Activated CD8-positive, alpha-beta memory T cell treated with anti-CD3 and anti-CD28 coated beads, Interleukin-2, amount 10 ng/mL, durations not matched to agents 7 days and 5 days (primary cell): ENCODE measurements at regions not wholly inside any gene's neighbourhood (a gene's known extent, or its start where the extent isn't known, plus 50 kb on each side); places are given as distances from the start of the nearest gene placed in this dataset.
"Not testable (repeated sequence)": the region's sequence is repeated elsewhere in the genome, so short reads cannot be mapped to it uniquely, and the experiment has no call there.

Experiments used
- ATAC-seq: fragments of 150-1000 bp; cut with Tn5 transposase; one replicate; pipeline ENCODE4 v1.10.0; 2021; ENCODE audit warnings: moderate library complexity
- CTCF ChIA-PET: fragments of 350-600 bp; sonication (Branson Sonifier 250); formaldehyde crosslinking; loops from one replicate; lab custom pipeline; 2021; ENCODE audit warnings: antibody characterized with exemption; lab: Charles Lee
- DNase-seq: peaks from one replicate; pipeline ENCODE4 v3.0.0-alpha.2; 2020
- H3K27ac Mint-ChIP-seq: one replicate; pipeline ENCODE4 v1.8.0; 2021; ENCODE audit warnings: mild to moderate bottlenecking, mixed read lengths
- H3K27me3 Mint-ChIP-seq: one replicate; pipeline ENCODE4 v1.8.0; 2021; ENCODE audit warnings: mixed read lengths
- H3K36me3 Mint-ChIP-seq: one replicate; pipeline ENCODE4 v1.8.0; 2021; ENCODE audit warnings: mild to moderate bottlenecking, mixed read lengths
- H3K4me1 Mint-ChIP-seq: one replicate; pipeline ENCODE4 v1.8.0; 2021; ENCODE audit warnings: mixed read lengths
- H3K4me3 Mint-ChIP-seq: one replicate; pipeline ENCODE4 v1.8.0; 2021; ENCODE audit warnings: mild to moderate bottlenecking, moderate library complexity, mixed read lengths
- H3K9me3 Mint-ChIP-seq: one replicate; pipeline ENCODE4 v1.8.0; 2022; ENCODE audit warnings: low read depth, mixed read lengths

- Mint-ChIP-seq H3K27ac (no peak overlapping the region), H3K4me1 (no peaks in the 10 kb centered on the region), H3K4me3 (no peak overlapping the region), H3K27me3 (no peaks in the 10 kb centered on the region), H3K36me3 (no peaks in the 10 kb centered on the region), H3K9me3 (no peaks in the 10 kb centered on the region)
- DNase-seq (no peak), ATAC-seq (no peak)
- CTCF ChIA-PET = no interaction called here
These were observed 687.3 kb upstream of the ACTRT1 start for GRCh38 chrX:128739539-128739938.

GRCh38 chrX:128728943-128729342 is 676.7 kb upstream of the ACTRT1 start:
- Mint-ChIP-seq H3K9me3 (no peaks in the 10 kb centered on the region), H3K27ac (no peak overlapping the region), H3K4me3 (no peak overlapping the region), H3K27me3 (no peaks in the 10 kb centered on the region), H3K4me1 (no peaks in the 10 kb centered on the region), H3K36me3 (no peaks in the 10 kb centered on the region)
- ATAC-seq (no peak), DNase-seq (no peak)
- CTCF ChIA-PET = no interaction called here

- Mint-ChIP-seq H3K27ac (no peak overlapping the region), H3K4me1 (no peaks in the 10 kb centered on the region), H3K9me3 (no peaks in the 10 kb centered on the region), H3K4me3 (no peak overlapping the region), H3K36me3 (no peaks in the 10 kb centered on the region), H3K27me3 (no peaks in the 10 kb centered on the region)
- ATAC-seq = no peak
- no peak for DNase-seq
- CTCF ChIA-PET = no interaction called here
These were observed 665.7 kb upstream of the ACTRT1 start for GRCh38 chrX:128717635-128718578.

GRCh38 chrX:128714425-128714824 is 662.2 kb upstream of the ACTRT1 start:
- no peaks in the 10 kb centered on the region for H3K9me3 Mint-ChIP-seq

GRCh38 chrX:128699716-128700285 is 647.6 kb upstream of the ACTRT1 start:
- Mint-ChIP-seq H3K36me3 (no peaks in the 10 kb centered on the region), H3K27ac (no peak overlapping the region), H3K27me3 (no peaks in the 10 kb centered on the region), H3K4me1 (no peaks in the 10 kb centered on the region), H3K4me3 (no peak overlapping the region), H3K9me3 (no peaks in the 10 kb centered on the region)
- DNase-seq (no peak), ATAC-seq (no peak)
- CTCF ChIA-PET = no interaction called here

More at GRCh38 chrX:128714425-128714824, 662.2 kb upstream of the ACTRT1 start:
- no peaks in the 10 kb centered on the region for H3K27me3 Mint-ChIP-seq
- no peaks in the 10 kb centered on the region for H3K36me3 Mint-ChIP-seq
- no peaks in the 10 kb centered on the region for H3K4me1 Mint-ChIP-seq
- no peak overlapping the region for H3K27ac Mint-ChIP-seq
- CTCF ChIA-PET = no interaction called here
- DNase-seq = no peak
- ATAC-seq = no peak
- no peak overlapping the region for H3K4me3 Mint-ChIP-seq

GRCh38 chrX:128698573-128699181 is 646.5 kb upstream of the ACTRT1 start:
- DNase-seq (no peak), ATAC-seq (no peak)
- Mint-ChIP-seq H3K9me3 (no peaks in the 10 kb centered on the region), H3K27me3 (no peaks in the 10 kb centered on the region), H3K4me1 (no peaks in the 10 kb centered on the region), H3K36me3 (no peaks in the 10 kb centered on the region), H3K27ac (no peak overlapping the region), H3K4me3 (no peak overlapping the region)
- CTCF ChIA-PET = no interaction called here

GRCh38 chrX:128691872-128692271 is 639.7 kb upstream of the ACTRT1 start:
- no peaks in the 10 kb centered on the region for H3K4me1 Mint-ChIP-seq
- ATAC-seq (no peak), DNase-seq (no peak)
- H3K27me3 Mint-ChIP-seq = no peaks in the 10 kb centered on the region
- no peak overlapping the region for H3K4me3 Mint-ChIP-seq
- no peaks in the 10 kb centered on the region for H3K9me3 Mint-ChIP-seq
- CTCF ChIA-PET = no interaction called here
- H3K27ac Mint-ChIP-seq = no peak overlapping the region
- H3K36me3 Mint-ChIP-seq = no peaks in the 10 kb centered on the region

- Mint-ChIP-seq H3K27ac (no peak overlapping the region), H3K27me3 (no peaks in the 10 kb centered on the region), H3K4me3 (no peak overlapping the region), H3K9me3 (no peaks in the 10 kb centered on the region), H3K36me3 (no peaks in the 10 kb centered on the region), H3K4me1 (no peaks in the 10 kb centered on the region)
- CTCF ChIA-PET = no interaction called here
- DNase-seq (no peak), ATAC-seq (no peak)
These were observed 633.2 kb upstream of the ACTRT1 start for GRCh38 chrX:128685387-128685786.

GRCh38 chrX:128676651-128677050 is 624.4 kb upstream of the ACTRT1 start:
- CTCF ChIA-PET = no interaction called here
- H3K36me3 Mint-ChIP-seq = no peaks in the 10 kb centered on the region
- H3K4me1 Mint-ChIP-seq = no peaks in the 10 kb centered on the region
- DNase-seq (no peak), ATAC-seq (no peak)
- no peaks in the 10 kb centered on the region for H3K9me3 Mint-ChIP-seq
- H3K27ac Mint-ChIP-seq = no peak overlapping the region
- no peak overlapping the region for H3K4me3 Mint-ChIP-seq
- H3K27me3 Mint-ChIP-seq = no peaks in the 10 kb centered on the region

- DNase-seq, H3K27ac Mint-ChIP-seq, H3K36me3 Mint-ChIP-seq, H3K4me3 Mint-ChIP-seq, ATAC-seq, H3K4me1 Mint-ChIP-seq, CTCF ChIA-PET, H3K27me3 Mint-ChIP-seq, H3K9me3 Mint-ChIP-seq: not testable (repeated sequence)
These were observed 622.3 kb upstream of the ACTRT1 start for GRCh38 chrX:128674326-128675086.

- no peak overlapping the region for H3K4me3 Mint-ChIP-seq
- H3K4me1 Mint-ChIP-seq = no peaks in the 10 kb centered on the region
- H3K27ac Mint-ChIP-seq = no peak overlapping the region
- DNase-seq (no peak), ATAC-seq (no peak)
- no peaks in the 10 kb centered on the region for H3K36me3 Mint-ChIP-seq
- H3K27me3 Mint-ChIP-seq = no peaks in the 10 kb centered on the region
- no peaks in the 10 kb centered on the region for H3K9me3 Mint-ChIP-seq
- CTCF ChIA-PET = no interaction called here
These were observed 612.0 kb upstream of the ACTRT1 start for GRCh38 chrX:128664211-128664610.

- CTCF ChIA-PET = no interaction called here
- Mint-ChIP-seq H3K36me3 (no peaks in the 10 kb centered on the region), H3K4me3 (no peak overlapping the region), H3K27me3 (no peaks in the 10 kb centered on the region), H3K27ac (no peak overlapping the region), H3K4me1 (no peaks in the 10 kb centered on the region), H3K9me3 (no peaks in the 10 kb centered on the region)
- DNase-seq = no peak
- no peak for ATAC-seq
These were observed 601.4 kb upstream of the ACTRT1 start for GRCh38 chrX:128653524-128654060.

- CTCF ChIA-PET = no interaction called here
- H3K9me3 Mint-ChIP-seq = no peaks in the 10 kb centered on the region
- H3K27me3 Mint-ChIP-seq = no peaks in the 10 kb centered on the region
- no peaks in the 10 kb centered on the region for H3K36me3 Mint-ChIP-seq
- no peak overlapping the region for H3K4me3 Mint-ChIP-seq
- DNase-seq (no peak), ATAC-seq (no peak)
- no peaks in the 10 kb centered on the region for H3K4me1 Mint-ChIP-seq
- no peak overlapping the region for H3K27ac Mint-ChIP-seq
These were observed 598.1 kb upstream of the ACTRT1 start for GRCh38 chrX:128650326-128650725.
